ENCODE measurements at regions not wholly inside any gene's neighbourhood (a gene's known extent, or its start where the extent isn't known, plus 50 kb on each side); places are given as distances from the start of the nearest gene placed in this dataset.

DNA sequence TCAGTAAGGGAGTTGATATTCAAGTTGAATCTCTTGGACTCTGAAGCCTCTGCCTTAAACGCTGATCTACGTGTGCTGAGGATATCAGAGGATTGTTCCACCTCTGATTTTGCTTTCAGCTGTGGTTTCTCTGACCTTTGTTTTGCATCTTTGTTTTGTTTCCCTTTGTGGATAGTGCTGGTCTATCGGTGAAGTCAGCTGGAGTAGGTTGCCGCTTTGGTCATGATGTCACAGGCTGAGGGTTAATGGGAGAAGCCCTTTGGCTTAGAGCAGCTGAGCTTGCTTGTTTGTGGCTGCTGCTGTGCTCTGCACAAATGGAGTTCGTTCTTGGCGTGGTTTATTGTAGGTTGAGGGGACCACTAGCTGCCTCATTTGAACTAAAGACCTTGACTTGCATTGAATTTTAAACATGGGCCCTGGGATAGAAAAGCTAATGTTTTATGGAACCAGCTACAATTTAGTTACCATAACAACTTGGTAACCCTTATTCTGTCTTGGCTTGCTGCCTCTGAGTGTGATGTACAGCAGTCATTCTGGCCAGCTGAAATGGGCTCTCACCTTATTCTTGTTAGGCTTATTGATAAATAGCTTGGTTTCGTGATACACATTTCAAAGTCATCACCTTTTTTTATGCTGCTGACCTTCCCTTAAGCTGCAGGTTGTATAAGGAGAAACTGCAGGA, 284.5 kb upstream of the E2F7 start:
- no peak overlapping the region for H2AK5ac ChIP-seq (ENCODE audit: insufficient read length, low read length)
- H3K4me2 ChIP-seq (ENCODE audit: insufficient read depth, insufficient read length, low read length) = no peak overlapping the region
- no peak overlapping the region for H3K4ac ChIP-seq (ENCODE audit: low read depth, low read length)
- H4K20me1 ChIP-seq (ENCODE audit: control insufficient read depth, insufficient read depth, insufficient read length) = no peaks in the 10 kb centered on the region
- no peak overlapping the region for H4K8ac ChIP-seq (replicated peaks; ENCODE audit: insufficient read length, low read depth, low read length)
- no peak for DNase-seq
- Mint-ChIP-seq H3K27ac (peak overlapping the region in 1 of 3 experiments; percentile 54; a peak in 1 of 7 replicates), H3K4me3 (no peak overlapping the region), H3K36me3 (ENCODE audit: insufficient read depth in 1 of 3, low read depth in 3 of 3) (no peaks in the 10 kb centered on the region), H3K4me1 (peaks cover 0 to 4% of the 10 kb centered on the region in 2 experiments; a peak in 2 of 4 replicates), H3K27me3 (ENCODE audit: low read depth) (no peaks in the 10 kb centered on the region), H3K9me3 (no peaks in the 10 kb centered on the region)
- no peak overlapping the region for H2BK5ac ChIP-seq (ENCODE audit: insufficient read length, low read length)
- no peak overlapping the region for H4K91ac ChIP-seq (ENCODE audit: insufficient read length, low read depth, low read length)
- no peaks in the 10 kb centered on the region for H3K27me3 ChIP-seq (ENCODE audit: insufficient read depth, low read length)
- no peaks in the 10 kb centered on the region for H3K23me2 ChIP-seq (ENCODE audit: insufficient read length, low read depth, low read length, poor library complexity, severe bottlenecking)
- no CpG with 5 or more reads among the region's 7 CpGs for WGBS (ENCODE audit: extremely low coverage, insufficient read length, low lambda C conversion rate)
- H3K18ac ChIP-seq (ENCODE audit: insufficient read length, low read depth, low read length) = no peak overlapping the region
- H2BK20ac ChIP-seq (ENCODE audit: low read depth, low read length, poor library complexity, severe bottlenecking) = no peak overlapping the region
- no peak overlapping the region for H3K23ac ChIP-seq (ENCODE audit: insufficient read length, low read depth, low read length)
- no peak for TF ChIP-seq CTCF (conservative IDR thresholded peaks at IDR 0.05)
- H3K4me1 ChIP-seq (ENCODE audit: insufficient read depth, low read length) = no peaks in the 10 kb centered on the region; the same call in 1 of the 2 replicates
- no peak overlapping the region for H3K56ac ChIP-seq (ENCODE audit: insufficient read length, low read depth, low read length)
- H3K79me2 ChIP-seq (ENCODE audit: insufficient read depth, low read length) = no peaks in the 10 kb centered on the region
- H3T11ph ChIP-seq (ENCODE audit: low read length) = no peak overlapping the region
- H3K27ac ChIP-seq (ENCODE audit: insufficient read length, low read depth, low read length) = no peak overlapping the region
- no peak overlapping the region for H2AFZ ChIP-seq (ENCODE audit: low read length)
- no peaks in the 10 kb centered on the region for H3K79me1 ChIP-seq (ENCODE audit: insufficient read depth, low read depth, low read length, poor library complexity, severe bottlenecking)
- H3K14ac ChIP-seq (ENCODE audit: insufficient read depth, low read length) = no peak overlapping the region
- no peak overlapping the region for H2BK12ac ChIP-seq (ENCODE audit: insufficient read length, low read depth, low read length)
- H2BK15ac ChIP-seq (ENCODE audit: low read depth, low read length) = no peak overlapping the region
- no peak overlapping the region for H2BK120ac ChIP-seq (ENCODE audit: low read depth, low read length, poor library complexity, severe bottlenecking)
- H3K9me3 ChIP-seq (ENCODE audit: control insufficient read depth, low read depth, low read length) = no peaks in the 10 kb centered on the region
- H3K9ac ChIP-seq (ENCODE audit: extremely low read depth, insufficient read length, low read length) = no peak overlapping the region
- no peak overlapping the region for H4K5ac ChIP-seq (ENCODE audit: insufficient read length, low read depth, low read length)
